Esophagus (tissue), 2 donors: ENCODE measurements at regions not wholly inside any gene's neighbourhood (a gene's known extent, or its start where the extent isn't known, plus 50 kb on each side); places are given as distances from the start of the nearest gene placed in this dataset.
A peak's percentile ranks its signal among the peaks of the same experiment; 100 is the strongest.

Source experiments
- H3K27ac ChIP-seq, 2 donors: one replicate each; pipeline ENCODE4 v1.5.1; 2013; ENCODE audit warnings: low read depth in 2 of 2, mild to moderate bottlenecking in 2 of 2, inconsistent platforms in 1 of 2, low read length in 1 of 2, moderate library complexity in 1 of 2
- H3K27me3 ChIP-seq, 2 donors: one replicate each; pipeline ENCODE4 v1.6.1; 2013; ENCODE audit warnings: low read length in 2 of 2, control low read depth in 1 of 2, mild to moderate bottlenecking in 1 of 2; ENCODE audit not compliant: insufficient read depth in 2 of 2, control insufficient read depth in 1 of 2
- H3K36me3 ChIP-seq, 2 donors: one replicate each; pipeline ENCODE4 v1.6.1; 2013; ENCODE audit warnings: low read length in 1 of 2; ENCODE audit not compliant: control insufficient read depth in 2 of 2, insufficient read depth in 2 of 2
- H3K4me1 ChIP-seq, 2 donors: one replicate each; pipeline ENCODE4 v1.6.1; 2013; ENCODE audit warnings: low read length in 1 of 2; ENCODE audit not compliant: control insufficient read depth in 2 of 2, insufficient read depth in 2 of 2
- H3K4me3 ChIP-seq, 2 donors: one replicate each; pipeline ENCODE4 v1.5.1; 2013; ENCODE audit warnings: low read length in 2 of 2, mild to moderate bottlenecking in 2 of 2, low read depth in 1 of 2, moderate library complexity in 1 of 2
- H3K9me3 ChIP-seq, 2 donors: one replicate each; pipeline ENCODE4 v1.6.1; 2013; ENCODE audit warnings: mild to moderate bottlenecking in 2 of 2, low read depth in 1 of 2, low read length in 1 of 2, moderate library complexity in 1 of 2; ENCODE audit not compliant: control insufficient read depth in 2 of 2, insufficient read depth in 1 of 2
- WGBS, 2 donors: extraction: QIAGEN DNeasy Blood & Tissue Kit; methylation state at CpG; one replicate each; pipeline ENCODE4 v1.1.7; 2013; 5-methylcytosine and 5-hydroxymethylcytosine counted together
- donor health status: healthy with polysubstance abuse.
- donor health status: Bipolar disorder and iron deficiency.

- 65 to 78% methylated on average over 3 of the region's 3 CpGs for WGBS, 2 donors
Observed at GRCh38 chr1:114342376-114342775, 168.6 kb downstream of the TRIM33 start.

GRCh38 chr1:114341856-114342255 lies 169.1 kb downstream of the TRIM33 start:
- Histone ChIP-seq H3K4me1 (peaks cover 2 to 4% of the 10 kb centered on the region in 2 donors), H3K9me3 (no peaks in the 10 kb centered on the region), H3K27ac (peak overlapping the region in 1 of 2 donors; percentile 21), H3K36me3 (no peaks in the 10 kb centered on the region), H3K4me3 (no peak overlapping the region), H3K27me3 (no peaks in the 10 kb centered on the region)
- WGBS, 2 donors: 17 to 26% methylated on average over 6 of the region's 6 CpGs

More at GRCh38 chr1:114342376-114342775, 168.6 kb downstream of the TRIM33 start:
- H3K4me1 ChIP-seq: peaks cover 2 to 4% of the 10 kb centered on the region in 2 donors
- no peaks in the 10 kb centered on the region for H3K36me3 ChIP-seq
- no peaks in the 10 kb centered on the region for H3K27me3 ChIP-seq
- H3K4me3 ChIP-seq: no peak overlapping the region
- no peak overlapping the region for H3K27ac ChIP-seq
- no peaks in the 10 kb centered on the region for H3K9me3 ChIP-seq

DNA sequence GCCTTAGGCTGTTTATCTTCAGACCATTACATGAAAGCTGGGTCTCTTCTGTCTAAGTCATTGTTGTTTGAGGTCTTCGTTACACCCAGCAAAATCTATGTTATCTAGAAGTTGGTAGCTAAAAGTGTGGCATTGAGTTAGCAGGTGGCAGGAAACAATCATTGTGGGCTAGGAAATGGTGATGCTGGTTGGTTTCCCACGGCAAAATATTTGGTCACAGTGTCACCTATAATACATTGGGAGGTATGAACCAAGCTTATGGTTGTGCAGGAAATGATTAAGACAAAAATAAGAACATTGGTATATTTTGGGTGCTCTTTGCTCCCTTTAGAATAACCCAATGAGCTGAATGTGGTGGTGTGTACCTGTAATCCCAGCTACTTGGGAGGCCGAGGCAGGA lies 169.7 kb downstream of the TRIM33 start:
- 74 to 76% methylated on average over 3 of the region's 3 CpGs for WGBS, 2 donors
- Histone ChIP-seq H3K4me1 (peaks cover 2 to 4% of the 10 kb centered on the region in 2 donors), H3K4me3 (no peak overlapping the region), H3K27me3 (no peaks in the 10 kb centered on the region), H3K36me3 (no peaks in the 10 kb centered on the region), H3K9me3 (no peaks in the 10 kb centered on the region), H3K27ac (no peak overlapping the region)

DNA sequence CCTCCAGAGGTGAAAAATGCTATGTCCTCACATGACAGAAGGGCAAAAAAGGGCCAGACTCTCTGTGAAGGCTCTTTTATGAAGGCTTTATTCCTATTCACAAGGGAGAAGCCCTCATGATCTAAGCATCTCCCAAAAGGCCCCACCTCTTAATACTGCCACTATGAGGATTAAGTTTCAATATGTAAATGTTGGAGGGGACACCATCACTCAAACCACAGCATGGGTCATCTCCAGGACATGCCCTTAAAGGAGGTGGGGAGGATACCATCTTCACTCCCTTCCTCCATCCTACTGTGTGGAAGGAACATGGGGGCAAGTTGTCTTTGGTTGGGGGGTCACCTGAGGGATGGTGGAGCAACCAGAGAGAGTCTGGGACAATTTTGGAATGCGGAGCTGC lies 170.1 kb downstream of the TRIM33 start:
- Histone ChIP-seq H3K36me3 (no peaks in the 10 kb centered on the region), H3K27me3 (no peaks in the 10 kb centered on the region), H3K27ac (no peak overlapping the region), H3K4me3 (no peak overlapping the region), H3K4me1 (peaks cover 2% of the 10 kb centered on the region in 2 donors), H3K9me3 (no peaks in the 10 kb centered on the region)
- WGBS, 2 donors: 90 to 95% methylated on average over 1 of the region's 1 CpG

DNA sequence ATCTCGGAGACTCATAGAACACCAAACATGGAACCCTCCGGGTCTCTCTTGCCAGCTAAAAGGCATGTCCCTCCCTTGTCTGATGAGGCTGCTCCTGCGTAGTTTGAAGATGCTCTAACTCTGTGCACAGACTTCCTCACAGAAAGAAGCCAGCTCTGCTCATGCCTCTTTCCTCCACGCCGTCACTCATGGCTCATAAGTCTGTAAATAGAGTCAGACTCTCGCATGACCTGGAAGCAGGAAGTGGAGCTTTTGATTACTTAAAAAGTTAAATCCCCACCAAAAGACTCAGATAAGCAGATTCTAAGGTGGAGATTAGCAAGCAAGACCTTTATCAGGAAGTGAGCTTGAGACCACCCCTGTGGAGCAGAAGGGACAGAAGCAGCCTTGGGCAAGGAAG lies 171.6 kb downstream of the TRIM33 start:
- 74 to 77% methylated on average over 6 of the region's 6 CpGs for WGBS, 2 donors
- no peaks in the 10 kb centered on the region for H3K36me3 ChIP-seq
- no peaks in the 10 kb centered on the region for H3K27me3 ChIP-seq
- H3K27ac ChIP-seq: no peak overlapping the region
- H3K4me1 ChIP-seq: peaks cover 0 to 2% of the 10 kb centered on the region in 2 donors
- no peaks in the 10 kb centered on the region for H3K9me3 ChIP-seq
- H3K4me3 ChIP-seq: no peak overlapping the region

GRCh38 chr1:114338191-114338890 lies 172.7 kb downstream of the TRIM33 start:
- H3K27ac ChIP-seq: no peak overlapping the region

GRCh38 chr1:114337417-114337816 lies 173.6 kb downstream of the TRIM33 start:
- H3K4me3 ChIP-seq: no peak overlapping the region
- 85 to 87% methylated on average over 4 of the region's 4 CpGs for WGBS, 2 donors
- no peak overlapping the region for H3K27ac ChIP-seq

More at GRCh38 chr1:114338191-114338890, 172.7 kb downstream of the TRIM33 start:
- Histone ChIP-seq H3K27me3 (no peaks in the 10 kb centered on the region), H3K4me1 (peaks cover 0 to 2% of the 10 kb centered on the region in 2 donors), H3K36me3 (no peaks in the 10 kb centered on the region), H3K4me3 (no peak overlapping the region), H3K9me3 (no peaks in the 10 kb centered on the region)
- WGBS, 2 donors: 65 to 72% methylated on average over 11 of the region's 11 CpGs

GRCh38 chr1:114336360-114336759 lies 174.6 kb downstream of the TRIM33 start:
- Histone ChIP-seq H3K27me3 (no peaks in the 10 kb centered on the region), H3K4me1 (no peaks in the 10 kb centered on the region), H3K36me3 (no peaks in the 10 kb centered on the region), H3K9me3 (no peaks in the 10 kb centered on the region), H3K27ac (no peak overlapping the region), H3K4me3 (no peak overlapping the region)
- WGBS, 2 donors: 66 to 91% methylated on average over 2 of the region's 2 CpGs

More at GRCh38 chr1:114337417-114337816, 173.6 kb downstream of the TRIM33 start:
- H3K9me3 ChIP-seq: no peaks in the 10 kb centered on the region
- H3K4me1 ChIP-seq: peaks cover 0 to 2% of the 10 kb centered on the region in 2 donors
- H3K36me3 ChIP-seq: no peaks in the 10 kb centered on the region
- H3K27me3 ChIP-seq: no peaks in the 10 kb centered on the region

DNA sequence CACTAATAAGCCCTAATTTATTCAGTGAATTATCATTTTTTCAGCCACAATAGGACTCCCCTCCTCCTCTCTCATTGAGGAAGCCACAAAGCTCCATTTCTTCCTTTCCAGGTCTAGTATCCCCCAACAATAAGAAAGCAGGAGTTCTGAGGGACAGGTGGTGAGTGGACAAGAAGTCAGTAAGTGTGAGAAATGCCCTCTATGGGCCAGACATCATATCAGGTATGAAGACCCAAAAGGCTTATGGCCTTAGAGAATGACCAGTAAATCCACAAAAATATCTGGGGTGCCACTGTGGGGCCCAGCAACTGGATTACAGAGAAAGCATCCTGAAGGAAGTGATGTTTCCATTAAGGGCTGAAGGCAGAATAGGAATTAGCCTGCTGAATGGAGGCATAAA lies 175.7 kb downstream of the TRIM33 start:
- no peak overlapping the region for H3K4me3 ChIP-seq
- H3K27me3 ChIP-seq: no peaks in the 10 kb centered on the region
- no peaks in the 10 kb centered on the region for H3K9me3 ChIP-seq
- H3K36me3 ChIP-seq: no peaks in the 10 kb centered on the region
- H3K27ac ChIP-seq: no peak overlapping the region
- no peaks in the 10 kb centered on the region for H3K4me1 ChIP-seq

DNA sequence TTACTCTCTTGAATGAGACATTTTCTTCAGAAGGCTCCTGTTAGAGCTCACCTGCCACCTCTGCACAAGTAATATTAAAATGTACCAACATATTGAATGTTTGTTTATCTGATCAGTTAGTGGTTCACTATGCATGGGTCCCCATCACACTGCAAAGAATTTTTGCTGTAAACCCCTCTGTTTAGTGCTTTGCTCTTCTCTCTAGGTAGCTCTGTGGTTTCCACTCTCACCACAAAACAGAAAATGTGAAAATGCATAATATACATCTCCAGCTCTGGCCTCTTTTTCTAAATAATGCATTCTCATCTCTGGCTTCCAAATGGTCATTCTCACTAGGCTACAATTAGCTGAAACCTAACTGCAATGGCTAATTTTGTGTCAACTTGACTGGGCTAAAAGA lies 176.7 kb downstream of the TRIM33 start:
- no peaks in the 10 kb centered on the region for H3K9me3 ChIP-seq
- no peaks in the 10 kb centered on the region for H3K4me1 ChIP-seq
- H3K36me3 ChIP-seq: no peaks in the 10 kb centered on the region
- H3K27me3 ChIP-seq: no peaks in the 10 kb centered on the region
- H3K27ac ChIP-seq: no peak overlapping the region
- H3K4me3 ChIP-seq: no peak overlapping the region
